ENCODE measurements at regions not wholly inside any gene's neighbourhood (a gene's known extent, or its start where the extent isn't known, plus 50 kb on each side); places are given as distances from the start of the nearest gene placed in this dataset.

DNA sequence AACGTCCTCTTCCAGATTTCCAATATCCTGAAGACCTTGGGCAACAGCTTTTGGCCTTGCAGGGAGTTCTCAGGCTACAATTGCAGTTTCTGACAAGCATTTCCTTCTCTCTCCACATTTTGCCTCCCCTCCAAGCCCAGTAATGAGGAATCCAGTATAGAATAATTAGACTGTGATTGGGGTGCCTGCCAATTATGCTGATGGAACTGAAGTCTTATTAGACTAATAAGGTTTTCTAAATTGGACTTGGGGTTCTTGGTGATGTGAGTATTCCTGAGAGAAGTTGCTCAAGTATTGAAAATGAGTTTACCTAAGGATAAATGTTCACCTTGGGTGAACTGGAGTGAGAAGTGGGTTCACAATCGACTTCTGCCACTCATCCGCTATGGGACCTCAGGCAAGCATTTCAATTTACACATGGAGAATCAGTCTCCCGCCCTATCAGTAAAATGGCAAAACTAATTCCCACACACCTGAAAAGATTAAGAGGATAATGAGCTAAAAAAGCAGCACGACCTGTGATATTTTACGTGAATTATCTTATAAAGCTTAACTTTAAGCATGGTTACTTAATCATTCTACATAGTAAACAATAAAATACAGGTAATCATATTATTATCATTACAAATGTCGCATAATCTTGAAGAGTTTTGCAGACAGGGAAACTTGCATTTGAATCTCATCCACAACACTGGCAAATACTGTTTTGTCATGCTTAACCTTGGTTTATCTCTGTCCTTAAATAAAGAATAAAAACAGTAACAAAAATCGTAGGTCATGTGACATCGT, 628.0 kb downstream of the TMEM114 start:
- H3K4me1 Mint-ChIP-seq (ENCODE audit: low read depth), result no peaks in the 10 kb centered on the region
- H3K36me3 Mint-ChIP-seq (ENCODE audit: low read depth), result no peaks in the 10 kb centered on the region
- no peak overlapping the region for H3K4me3 Mint-ChIP-seq (ENCODE audit: low read depth)
- intact Hi-C loops (cut with micrococcal nuclease), result no loop called here
- no peak overlapping the region for H3K27ac Mint-ChIP-seq
- DNase-seq (ENCODE audit: low spot score), result no peak
- no peaks in the 10 kb centered on the region for H3K27me3 Mint-ChIP-seq (ENCODE audit: low read depth)
- H3K9me3 Mint-ChIP-seq, result peaks cover 35% of the 10 kb centered on the region

DNA sequence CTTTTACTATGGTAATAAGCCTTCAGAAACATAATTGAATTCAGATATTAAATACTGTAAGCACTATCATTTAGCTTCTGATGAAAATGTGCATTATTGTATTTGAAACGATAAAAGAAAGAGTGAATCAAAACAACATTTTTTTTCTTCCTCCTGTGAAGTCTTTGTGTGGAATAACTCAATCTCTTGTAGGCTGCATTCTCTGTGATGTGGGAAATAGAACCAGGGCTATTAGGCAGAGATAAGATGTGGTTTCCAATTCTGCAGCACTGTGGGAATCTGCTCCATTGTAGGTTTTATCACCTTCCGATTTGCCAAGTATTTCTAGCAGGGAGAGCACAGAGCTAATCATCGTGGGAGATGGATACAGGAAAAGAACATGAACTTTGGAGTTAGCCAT, 624.5 kb downstream of the RBFOX1 start:
- H3K9me3 Mint-ChIP-seq, result peaks cover 56% of the 10 kb centered on the region
- no peaks in the 10 kb centered on the region for H3K27me3 Mint-ChIP-seq (ENCODE audit: low read depth)
- intact Hi-C loops (cut with micrococcal nuclease), result no loop called here
- no peaks in the 10 kb centered on the region for H3K36me3 Mint-ChIP-seq (ENCODE audit: low read depth)
- H3K27ac Mint-ChIP-seq, result no peak overlapping the region
- DNase-seq (ENCODE audit: low spot score), result no peak
- no peak overlapping the region for H3K4me3 Mint-ChIP-seq (ENCODE audit: low read depth)
- H3K4me1 Mint-ChIP-seq (ENCODE audit: low read depth), result no peaks in the 10 kb centered on the region

DNA sequence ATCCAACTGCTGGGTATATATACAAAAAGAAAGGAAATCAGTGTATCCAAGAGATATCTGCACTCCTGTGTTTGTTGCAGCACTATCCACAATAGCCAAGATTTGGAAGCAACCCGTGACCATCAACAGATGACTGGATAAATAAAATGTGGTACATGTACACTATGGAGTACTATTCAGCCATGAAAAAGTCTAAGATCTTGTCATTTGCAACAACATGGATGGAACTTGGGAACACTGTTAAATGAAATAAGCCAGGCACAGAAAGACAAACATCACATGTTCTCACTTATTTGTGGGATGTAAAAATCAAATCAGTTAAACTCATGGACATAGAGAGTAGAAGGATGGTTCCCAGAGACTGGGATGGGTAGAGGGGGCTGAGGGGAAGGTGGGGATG, 620.7 kb downstream of the RBFOX1 start:
- H3K4me1 Mint-ChIP-seq (ENCODE audit: low read depth), result no peaks in the 10 kb centered on the region
- H3K27ac Mint-ChIP-seq, result no peak overlapping the region
- intact Hi-C loops (cut with micrococcal nuclease), result no loop called here
- no peaks in the 10 kb centered on the region for H3K36me3 Mint-ChIP-seq (ENCODE audit: low read depth)
- H3K4me3 Mint-ChIP-seq (ENCODE audit: low read depth), result no peak overlapping the region
- DNase-seq (ENCODE audit: low spot score), result no peak
- no peaks in the 10 kb centered on the region for H3K27me3 Mint-ChIP-seq (ENCODE audit: low read depth)
- H3K9me3 Mint-ChIP-seq, result peaks cover 44% of the 10 kb centered on the region

DNA sequence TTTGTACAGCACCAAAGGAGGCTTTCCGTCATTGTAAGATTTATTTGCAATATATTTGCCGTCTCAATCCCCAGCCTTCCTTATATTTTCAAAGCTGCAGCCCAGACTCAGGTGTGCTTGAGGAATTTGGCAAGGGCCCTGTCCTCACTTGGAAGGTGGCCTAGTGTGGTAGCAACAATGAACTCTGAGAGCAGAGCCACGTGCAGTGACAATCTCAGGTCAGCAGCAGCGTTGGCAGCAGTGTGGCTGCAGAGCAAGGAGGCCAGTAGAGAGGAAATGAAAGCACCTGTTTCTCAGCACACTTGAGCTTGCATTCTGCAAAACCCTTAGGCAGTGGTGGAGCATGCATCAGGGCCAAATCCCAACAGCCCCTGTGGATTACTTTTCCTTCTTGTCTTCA, 613.5 kb downstream of the RBFOX1 start:
- Mint-ChIP-seq H3K36me3 (ENCODE audit: low read depth) (no peaks in the 10 kb centered on the region), H3K9me3 (peaks cover 57% of the 10 kb centered on the region), H3K27me3 (ENCODE audit: low read depth) (no peaks in the 10 kb centered on the region), H3K4me3 (ENCODE audit: low read depth) (no peak overlapping the region), H3K27ac (no peak overlapping the region), H3K4me1 (ENCODE audit: low read depth) (no peaks in the 10 kb centered on the region)
- intact Hi-C loops (cut with micrococcal nuclease), result no loop called here
- DNase-seq (ENCODE audit: low spot score), result no peak

DNA sequence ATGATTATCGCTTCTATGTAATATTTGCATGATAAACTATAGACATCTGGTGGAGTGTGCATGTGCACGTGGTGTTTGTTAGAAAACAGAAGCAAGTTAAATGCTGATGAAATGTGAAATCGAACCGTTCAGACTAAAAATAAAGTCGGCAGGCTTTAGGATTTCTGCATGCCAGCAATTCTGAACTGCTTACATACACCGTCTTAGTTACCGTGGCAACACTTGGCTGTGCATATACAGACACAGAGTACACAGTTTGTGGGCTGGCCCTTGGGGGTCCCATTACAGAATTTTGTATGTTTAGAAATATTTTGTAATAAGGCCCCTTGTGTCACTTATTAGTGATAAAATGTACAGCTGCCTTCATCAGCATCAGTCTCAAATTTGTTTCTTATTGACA, 605.5 kb downstream of the RBFOX1 start:
- no peak for DNase-seq (ENCODE audit: low spot score)
- Mint-ChIP-seq H3K27me3 (ENCODE audit: low read depth) (no peaks in the 10 kb centered on the region), H3K36me3 (ENCODE audit: low read depth) (no peaks in the 10 kb centered on the region), H3K4me3 (ENCODE audit: low read depth) (no peak overlapping the region), H3K9me3 (peaks cover 39% of the 10 kb centered on the region), H3K27ac (no peak overlapping the region), H3K4me1 (ENCODE audit: low read depth) (no peaks in the 10 kb centered on the region)
- intact Hi-C loops (cut with micrococcal nuclease), result no loop called here

DNA sequence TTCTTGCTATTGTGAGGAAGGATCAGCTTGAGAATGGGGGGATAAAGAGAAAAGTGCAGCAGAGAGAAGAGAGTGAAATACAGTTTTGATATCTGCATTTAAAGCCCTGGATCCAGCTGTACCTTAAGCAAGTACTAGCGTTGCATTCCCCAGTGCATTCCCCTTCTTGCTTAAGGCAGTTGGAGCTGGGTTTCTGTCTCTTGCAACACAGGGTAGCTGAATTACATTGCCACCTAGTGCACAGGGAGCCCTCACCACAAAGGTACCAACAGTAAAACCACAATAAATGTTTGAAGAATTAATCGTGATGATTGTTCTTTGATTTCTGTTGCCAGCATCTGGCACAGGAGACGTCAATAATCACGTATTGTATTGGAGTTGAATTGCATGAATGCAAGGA, 588.7 kb downstream of the RBFOX1 start:
- no peaks in the 10 kb centered on the region for H3K4me1 Mint-ChIP-seq (ENCODE audit: low read depth)
- H3K27ac Mint-ChIP-seq, result no peak overlapping the region
- peaks cover 62% of the 10 kb centered on the region for H3K9me3 Mint-ChIP-seq
- intact Hi-C loops (cut with micrococcal nuclease), result no loop called here
- DNase-seq (ENCODE audit: low spot score), result no peak
- H3K36me3 Mint-ChIP-seq (ENCODE audit: low read depth), result no peaks in the 10 kb centered on the region
- no peak overlapping the region for H3K4me3 Mint-ChIP-seq (ENCODE audit: low read depth)
- no peaks in the 10 kb centered on the region for H3K27me3 Mint-ChIP-seq (ENCODE audit: low read depth)

DNA sequence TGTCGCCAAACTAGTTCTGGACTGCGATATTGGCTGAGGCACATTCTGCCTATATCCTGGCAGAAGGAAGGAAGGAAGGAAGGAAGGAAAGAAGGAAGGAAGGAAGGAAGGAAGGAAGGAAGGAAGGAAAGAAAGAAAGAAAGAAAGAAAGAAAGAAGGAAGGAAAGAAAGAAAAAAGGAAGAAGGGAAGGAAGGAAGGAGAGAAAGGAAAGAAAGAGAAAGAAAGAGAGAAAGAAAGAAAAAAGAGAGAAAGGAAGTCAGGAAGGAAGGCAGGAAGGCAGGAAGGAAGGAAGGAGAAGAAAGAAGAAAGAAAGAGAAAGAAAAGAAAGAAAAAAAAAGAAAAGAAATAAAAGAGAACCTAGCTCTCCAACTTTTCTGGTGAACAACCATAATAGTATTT, 587.1 kb downstream of the RBFOX1 start:
- Mint-ChIP-seq H3K27ac (no peak overlapping the region), H3K9me3 (peaks cover 66% of the 10 kb centered on the region), H3K36me3 (ENCODE audit: low read depth) (no peaks in the 10 kb centered on the region), H3K27me3 (ENCODE audit: low read depth) (no peaks in the 10 kb centered on the region), H3K4me1 (ENCODE audit: low read depth) (no peaks in the 10 kb centered on the region), H3K4me3 (ENCODE audit: low read depth) (no peak overlapping the region)
- intact Hi-C loops (cut with micrococcal nuclease), result no loop called here
- DNase-seq (ENCODE audit: low spot score), result no peak

DNA sequence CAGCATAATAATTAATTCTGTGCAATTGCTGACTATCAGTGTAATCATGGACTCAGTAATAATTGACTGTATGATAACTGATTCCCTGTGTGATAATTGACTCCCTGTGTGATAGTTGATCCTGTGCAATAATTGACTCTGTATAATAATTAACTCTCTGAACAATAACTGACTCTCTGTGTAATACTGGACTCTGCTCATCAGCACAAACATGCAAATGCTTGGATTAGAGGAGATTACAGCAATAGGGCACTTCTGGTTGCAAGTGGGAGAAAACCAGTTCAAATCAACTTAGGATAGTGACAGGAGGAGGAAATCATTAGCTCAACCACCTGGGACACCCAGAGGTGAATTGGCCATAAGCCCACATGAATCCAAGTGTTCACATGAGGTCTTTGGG, 582.1 kb downstream of the RBFOX1 start:
- intact Hi-C loops (cut with micrococcal nuclease), result no loop called here
- H3K4me1 Mint-ChIP-seq (ENCODE audit: low read depth), result no peaks in the 10 kb centered on the region
- H3K4me3 Mint-ChIP-seq (ENCODE audit: low read depth), result no peak overlapping the region
- no peaks in the 10 kb centered on the region for H3K27me3 Mint-ChIP-seq (ENCODE audit: low read depth)
- DNase-seq (ENCODE audit: low spot score), result no peak
- peaks cover 54% of the 10 kb centered on the region for H3K9me3 Mint-ChIP-seq
- H3K27ac Mint-ChIP-seq, result no peak overlapping the region
- H3K36me3 Mint-ChIP-seq (ENCODE audit: low read depth), result no peaks in the 10 kb centered on the region

DNA sequence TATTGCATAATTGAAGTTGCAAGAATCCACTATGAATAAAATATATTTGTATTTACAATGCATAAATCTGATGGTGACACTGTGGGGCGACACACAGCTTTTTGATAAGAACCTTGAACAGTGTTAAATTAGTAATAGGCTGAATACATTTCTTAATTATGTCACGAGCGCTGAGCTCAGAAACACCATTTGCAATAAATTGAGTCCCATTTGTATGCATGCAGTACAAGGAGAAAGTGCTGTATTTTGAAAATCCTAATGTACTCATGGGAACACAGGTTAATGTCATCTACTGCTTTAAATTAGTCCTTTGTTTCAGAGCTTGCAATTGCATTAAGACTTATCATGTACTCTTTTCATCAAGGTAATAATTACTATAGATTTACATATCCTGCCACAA, 579.5 kb downstream of the RBFOX1 start:
- H3K9me3 Mint-ChIP-seq, result peaks cover 47% of the 10 kb centered on the region
- H3K36me3 Mint-ChIP-seq (ENCODE audit: low read depth), result no peaks in the 10 kb centered on the region
- intact Hi-C loops (cut with micrococcal nuclease), result no loop called here
- no peak overlapping the region for H3K27ac Mint-ChIP-seq
- no peak for DNase-seq (ENCODE audit: low spot score)
- H3K4me1 Mint-ChIP-seq (ENCODE audit: low read depth), result no peaks in the 10 kb centered on the region
- H3K27me3 Mint-ChIP-seq (ENCODE audit: low read depth), result no peaks in the 10 kb centered on the region
- H3K4me3 Mint-ChIP-seq (ENCODE audit: low read depth), result no peak overlapping the region

DNA sequence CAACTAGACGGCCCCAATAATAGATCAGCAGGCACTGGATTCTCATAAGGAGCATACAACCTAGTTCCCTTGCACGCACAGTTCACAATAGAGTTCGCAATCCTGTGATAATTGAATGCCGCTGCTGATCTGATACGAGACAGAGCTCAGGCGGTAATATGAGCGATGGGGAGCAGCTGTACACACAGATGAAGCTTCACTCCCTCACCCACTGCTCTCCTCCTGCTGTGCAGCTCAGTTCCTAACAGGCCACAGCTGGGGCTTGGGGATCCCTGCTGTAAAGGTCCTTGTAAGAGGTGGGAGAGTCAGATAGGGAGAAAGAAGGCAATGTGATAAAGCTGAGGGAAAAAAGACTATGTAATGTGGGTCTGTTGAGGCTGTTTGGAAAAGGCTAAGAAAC, 577.5 kb downstream of the RBFOX1 start:
- Mint-ChIP-seq H3K4me3 (ENCODE audit: low read depth) (no peak overlapping the region), H3K4me1 (ENCODE audit: low read depth) (no peaks in the 10 kb centered on the region), H3K27me3 (ENCODE audit: low read depth) (no peaks in the 10 kb centered on the region), H3K36me3 (ENCODE audit: low read depth) (no peaks in the 10 kb centered on the region), H3K9me3 (peaks cover 46% of the 10 kb centered on the region), H3K27ac (no peak overlapping the region)
- intact Hi-C loops (cut with micrococcal nuclease), result no loop called here
- DNase-seq (ENCODE audit: low spot score), result no peak

DNA sequence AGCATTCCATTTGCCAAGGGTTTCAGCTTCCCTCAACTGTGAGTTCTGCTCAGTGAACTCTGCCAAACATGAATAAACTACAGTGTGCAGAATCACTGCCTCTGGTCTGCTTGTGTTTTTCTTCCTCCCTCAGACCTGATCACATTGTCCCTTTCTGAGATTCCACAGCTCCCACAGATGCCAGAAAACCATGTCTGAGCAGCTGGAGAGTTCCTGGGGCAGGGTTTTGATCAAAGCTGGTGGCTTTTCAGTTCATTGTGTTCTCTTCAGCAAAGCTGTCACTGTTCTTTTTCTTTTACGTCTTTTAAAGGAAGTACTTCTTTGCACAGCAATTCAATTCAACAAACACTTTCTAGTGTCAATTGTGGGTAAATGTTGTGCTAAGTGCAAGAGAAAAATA, 555.8 kb downstream of the RBFOX1 start:
- Mint-ChIP-seq H3K27me3 (ENCODE audit: low read depth) (no peaks in the 10 kb centered on the region), H3K9me3 (peaks cover 41% of the 10 kb centered on the region), H3K4me3 (ENCODE audit: low read depth) (no peak overlapping the region), H3K4me1 (ENCODE audit: low read depth) (no peaks in the 10 kb centered on the region), H3K27ac (no peak overlapping the region), H3K36me3 (ENCODE audit: low read depth) (no peaks in the 10 kb centered on the region)
- intact Hi-C loops (cut with micrococcal nuclease), result no loop called here
- DNase-seq (ENCODE audit: low spot score), result no peak

DNA sequence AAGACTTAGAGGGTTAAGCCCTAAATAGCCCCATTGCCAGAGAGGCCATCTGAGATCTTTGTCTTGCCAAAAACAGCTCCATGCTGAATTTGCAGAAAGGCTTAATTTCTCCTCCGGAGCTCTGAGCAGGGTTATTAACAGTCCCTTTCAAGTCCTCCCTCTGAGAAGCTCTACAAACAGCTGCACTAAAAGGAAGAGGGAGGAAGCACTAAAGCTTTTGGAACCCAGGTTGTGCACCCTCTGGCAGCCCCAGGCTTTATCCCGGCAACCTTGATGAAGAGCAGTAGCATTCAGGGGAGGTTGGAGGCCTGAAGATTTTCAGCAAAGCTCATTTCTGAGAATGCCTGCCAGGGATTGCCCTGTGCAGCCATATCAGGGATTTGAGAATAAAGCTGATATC, 554.7 kb downstream of the RBFOX1 start:
- Mint-ChIP-seq H3K9me3 (peaks cover 44% of the 10 kb centered on the region), H3K4me1 (ENCODE audit: low read depth) (no peaks in the 10 kb centered on the region), H3K27ac (no peak overlapping the region), H3K4me3 (ENCODE audit: low read depth) (no peak overlapping the region), H3K27me3 (ENCODE audit: low read depth) (no peaks in the 10 kb centered on the region), H3K36me3 (ENCODE audit: low read depth) (no peaks in the 10 kb centered on the region)
- intact Hi-C loops (cut with micrococcal nuclease), result no loop called here
- no peak for DNase-seq (ENCODE audit: low spot score)

DNA sequence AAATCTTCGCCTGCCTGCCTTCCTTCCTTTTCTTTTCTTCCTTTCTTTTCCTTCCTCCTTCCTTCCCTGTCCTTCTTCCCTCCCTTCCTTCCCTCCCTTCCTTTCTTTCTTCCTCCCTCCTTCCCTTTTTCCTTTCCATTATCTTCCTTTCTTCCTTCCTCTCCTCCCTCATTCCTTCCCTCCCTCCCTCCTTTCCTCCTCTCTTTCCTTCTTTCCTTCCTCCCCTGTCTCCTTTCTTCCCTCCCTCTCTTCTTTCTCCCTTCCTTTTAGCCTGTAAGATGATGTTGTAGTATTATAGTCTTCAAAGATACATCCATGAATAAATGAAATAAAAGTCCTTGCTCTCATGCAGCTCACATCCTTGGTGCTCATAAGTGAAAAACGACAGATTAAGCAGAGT, 539.3 kb downstream of the RBFOX1 start:
- Mint-ChIP-seq H3K4me1 (ENCODE audit: low read depth) (no peaks in the 10 kb centered on the region), H3K36me3 (ENCODE audit: low read depth) (no peaks in the 10 kb centered on the region), H3K4me3 (ENCODE audit: low read depth) (no peak overlapping the region), H3K27me3 (ENCODE audit: low read depth) (no peaks in the 10 kb centered on the region), H3K27ac (no peak overlapping the region), H3K9me3 (peaks cover 65% of the 10 kb centered on the region)
- intact Hi-C loops (cut with micrococcal nuclease), result no loop called here
- no peak for DNase-seq (ENCODE audit: low spot score)

DNA sequence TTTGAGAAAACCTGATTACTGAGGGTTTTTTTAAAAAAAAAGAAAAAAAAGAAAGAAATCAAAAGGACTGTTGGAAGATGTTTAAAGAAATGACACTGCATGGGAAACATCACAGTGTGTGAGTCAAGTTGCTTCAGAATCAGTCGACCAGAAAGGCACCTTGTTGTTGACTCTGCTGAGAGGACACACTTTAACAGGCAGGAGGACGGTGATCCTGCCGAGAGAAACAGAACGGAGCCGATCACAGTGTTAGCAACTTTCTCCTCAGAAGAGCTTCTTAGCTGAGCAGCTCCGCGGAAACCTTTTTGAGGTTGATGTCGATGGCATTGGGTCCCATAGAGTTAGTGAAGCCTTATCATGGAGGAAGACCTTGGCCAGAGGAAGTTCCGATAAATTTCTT, 538.7 kb downstream of the RBFOX1 start:
- Mint-ChIP-seq H3K27me3 (ENCODE audit: low read depth) (no peaks in the 10 kb centered on the region), H3K4me1 (ENCODE audit: low read depth) (no peaks in the 10 kb centered on the region), H3K27ac (no peak overlapping the region), H3K36me3 (ENCODE audit: low read depth) (no peaks in the 10 kb centered on the region), H3K4me3 (ENCODE audit: low read depth) (no peak overlapping the region), H3K9me3 (peaks cover 63% of the 10 kb centered on the region)
- no peak for DNase-seq (ENCODE audit: low spot score)
- intact Hi-C loops (cut with micrococcal nuclease), result no loop called here

Data from activated T-helper 2 cell treated with anti-CD3 and anti-CD28 coated beads, Interferon-gamma antibody, Interleukin-2, Interleukin-4, amounts not matched to agents 10 μg/mL and 5 μg/mL and 100 μg/mL, durations not matched to agents 14 hours and 24 hours and 36 hours (primary cell).